Ovary (tissue), 3 donors: ENCODE measurements at regions not wholly inside any gene's neighbourhood (a gene's known extent, or its start where the extent isn't known, plus 50 kb on each side); places are given as distances from the start of the nearest gene placed in this dataset.
"Not testable (repeated sequence)": the region's sequence is repeated elsewhere in the genome, so short reads cannot be mapped to it uniquely, and the experiment has no call there.

Experiments
- CTCF ChIP-seq, 3 donors: fragments of 450-650 bp in 2 of 3; fragments of 200-600 bp in 1 of 3; IDR thresholded peaks; one replicate each; pipeline versions ENCODE4 v1.5.1 to v1.8.0; 2016 to 2022; ENCODE audit warnings: antibody characterized with exemption in 3 of 3, mild to moderate bottlenecking in 1 of 3
- POLR2A ChIP-seq: fragments of 450-650 bp; IDR thresholded peaks from one replicate; pipeline ENCODE4 v1.6.1; 2017; ENCODE audit warnings: antibody characterized with exemption, mild to moderate bottlenecking, moderate library complexity
- donor health status: DM: no; HTN: no; CAD: no.

GRCh38 chr4:92028830-92029229 lies 274.9 kb upstream of the GRID2 start:
- TF ChIP-seq CTCF (IDR thresholded peaks at IDR 0.05); POLR2A: not testable (repeated sequence)
